Keratinocyte (primary cell): ENCODE measurements at regions not wholly inside any gene's neighbourhood (a gene's known extent, or its start where the extent isn't known, plus 50 kb on each side); places are given as distances from the start of the nearest gene placed in this dataset.

ENCODE experiments used
- DNase-seq: peaks from one replicate; pipeline ENCODE4 v3.0.0-alpha.2; 2011; ENCODE audit warnings: low read depth, missing footprints, low spot score
- FAIRE-seq: peaks from 2 replicates; lab custom pipeline; 2011; peaks lifted over from hg19 to GRCh38; lab: Jason Lieb, UNC
- H2AFZ ChIP-seq: 2 replicates; pipeline ENCODE4 v1.6.0; 2012; ENCODE audit warnings: low read length, control low read depth, inconsistent platforms; ENCODE audit not compliant: control insufficient read depth
- H3K27ac ChIP-seq: 2 replicates; pipeline ENCODE4 v1.5.1; 2011; ENCODE audit warnings: low read length; ENCODE audit not compliant: control insufficient read depth, insufficient read depth
- H3K27me3 ChIP-seq: 3 replicates; pipeline ENCODE4 v1.6.0; 2011; ENCODE audit warnings: low read length; ENCODE audit not compliant: control insufficient read depth, insufficient read depth; ENCODE audit errors: extremely low read depth
- H3K36me3 ChIP-seq, 2 experiments: 2 replicates in 1 of 2; 3 replicates in 1 of 2; pipeline ENCODE4 v1.5.1; 2011; ENCODE audit warnings: low read length in 2 of 2, mild to moderate bottlenecking in 1 of 2; ENCODE audit not compliant: control insufficient read depth in 2 of 2, insufficient read depth in 2 of 2; ENCODE audit errors: extremely low read depth in 1 of 2
- H3K4me1 ChIP-seq: 3 replicates; pipeline ENCODE4 v1.5.1; 2011; ENCODE audit warnings: low read length; ENCODE audit not compliant: control insufficient read depth, insufficient read depth; ENCODE audit errors: extremely low read depth
- H3K4me2 ChIP-seq: 3 replicates; pipeline ENCODE4 v1.6.0; 2011; ENCODE audit warnings: low read depth, low read length; ENCODE audit not compliant: control insufficient read depth, insufficient read depth; ENCODE audit errors: extremely low read depth
- H3K4me3 ChIP-seq, 3 experiments: fragments of 200-600 bp in 1 of 3; sonication (generic) in 1 of 3; 2 replicates in 2 of 3; 3 replicates in 1 of 3; pipeline ENCODE4 v1.5.1; 2011 to 2016; ENCODE audit warnings: low read length in 3 of 3, mild to moderate bottlenecking in 3 of 3, control low read depth in 2 of 3, inconsistent platforms in 1 of 3, low read depth in 1 of 3, mixed read lengths in 1 of 3, mixed run types in 1 of 3, moderate library complexity in 1 of 3; ENCODE audit not compliant: control insufficient read depth in 2 of 3, insufficient read depth in 2 of 3; ENCODE audit errors: extremely low read depth in 1 of 3
- H3K79me2 ChIP-seq: 2 replicates; pipeline ENCODE4 v1.6.0; 2012; ENCODE audit warnings: low read length; ENCODE audit not compliant: control insufficient read depth, insufficient read depth
- H3K9ac ChIP-seq: 3 replicates; pipeline ENCODE4 v1.6.0; 2011; ENCODE audit warnings: low read length; ENCODE audit not compliant: control insufficient read depth, insufficient read depth; ENCODE audit errors: extremely low read depth
- H3K9me1 ChIP-seq: 3 replicates; pipeline ENCODE4 v1.6.0; 2011; ENCODE audit warnings: low read length; ENCODE audit not compliant: control insufficient read depth, insufficient read depth; ENCODE audit errors: extremely low read depth
- H3K9me3 ChIP-seq: 2 replicates; pipeline ENCODE4 v1.5.1; 2012; ENCODE audit warnings: low read depth, low read length; ENCODE audit not compliant: control insufficient read depth
- H4K20me1 ChIP-seq: 3 replicates; pipeline ENCODE4 v1.6.0; 2011; ENCODE audit warnings: low read length; ENCODE audit not compliant: control insufficient read depth, insufficient read depth; ENCODE audit errors: extremely low read depth
- CTCF ChIP-seq, 3 experiments: IDR thresholded peaks in 1 of 3; conservative IDR thresholded peaks in 1 of 3; optimal IDR thresholded peaks in 1 of 3; 2 replicates in 2 of 3; 3 replicates in 1 of 3; pipeline versions ENCODE3 to v1.5.1; 2011; ENCODE audit warnings: low read length in 3 of 3, mild to moderate bottlenecking in 3 of 3, moderate library complexity in 2 of 3, control low read depth in 1 of 3, inconsistent platforms in 1 of 3; ENCODE audit not compliant: insufficient read depth in 2 of 3; ENCODE audit errors: extremely low read depth in 1 of 3
- EZH2 ChIP-seq: IDR thresholded peaks from one replicate; pipeline ENCODE4 v1.6.1; 2012; ENCODE audit warnings: inconsistent platforms, mild to moderate bottlenecking, low read length, moderate library complexity
- dilution Hi-C: fragments of 300-500 bp; cut with MboI; formaldehyde crosslinking; loops from one replicate; pipeline ENCODE4 v1.7.0; 2020; ENCODE audit warnings: low sequenced_read_pairs; ENCODE audit not compliant: extremely low pct_ligation_motif_present

GRCh38 chr13:85665286-85665685 is 133.9 kb downstream of the SLITRK6 start:
- no peak overlapping the region for H3K27ac ChIP-seq

GRCh38 chr13:85663856-85664255 is 135.4 kb downstream of the SLITRK6 start:
- H3K79me2 ChIP-seq: no peaks in the 10 kb centered on the region
- no peak overlapping the region for H3K4me2 ChIP-seq
- H3K9ac ChIP-seq: no peak overlapping the region
- DNase-seq (no peak), FAIRE-seq (no peak)
- no peaks in the 10 kb centered on the region for H3K9me1 ChIP-seq
- no peaks in the 10 kb centered on the region for H3K36me3 ChIP-seq
- peaks cover 7% of the 10 kb centered on the region for H3K4me1 ChIP-seq
- TF ChIP-seq EZH2 (no peak), CTCF (optimal IDR thresholded peaks at IDR 0.05 in 1 of 3, IDR thresholded peaks at IDR 0.05 in 1 of 3, conservative IDR thresholded peaks at IDR 0.05 in 1 of 3; ENCODE audit: extremely low read depth in 1 of 3, insufficient read depth in 2 of 3, low read length in 3 of 3) (no peak)
- H3K4me3 ChIP-seq: no peak overlapping the region
- no peaks in the 10 kb centered on the region for H4K20me1 ChIP-seq
- no peaks in the 10 kb centered on the region for H3K27me3 ChIP-seq
- H3K9me3 ChIP-seq: peaks cover 1% of the 10 kb centered on the region
- H3K27ac ChIP-seq: no peak overlapping the region
- dilution Hi-C loops: no loop called here
- H2AFZ ChIP-seq: no peak overlapping the region

More at GRCh38 chr13:85665286-85665685, 133.9 kb downstream of the SLITRK6 start:
- no peaks in the 10 kb centered on the region for H3K79me2 ChIP-seq
- no peaks in the 10 kb centered on the region for H3K27me3 ChIP-seq
- dilution Hi-C loops: no loop called here
- no peaks in the 10 kb centered on the region for H3K4me1 ChIP-seq
- no peak overlapping the region for H3K4me2 ChIP-seq
- no peaks in the 10 kb centered on the region for H3K36me3 ChIP-seq
- H4K20me1 ChIP-seq: no peaks in the 10 kb centered on the region
- H2AFZ ChIP-seq: no peak overlapping the region
- TF ChIP-seq EZH2 (no peak), CTCF (optimal IDR thresholded peaks at IDR 0.05 in 1 of 3, IDR thresholded peaks at IDR 0.05 in 1 of 3, conservative IDR thresholded peaks at IDR 0.05 in 1 of 3; ENCODE audit: extremely low read depth in 1 of 3, insufficient read depth in 2 of 3, low read length in 3 of 3) (no peak)
- DNase-seq (no peak), FAIRE-seq (no peak)
- no peak overlapping the region for H3K9ac ChIP-seq
- H3K9me3 ChIP-seq: peaks cover 1% of the 10 kb centered on the region
- H3K9me1 ChIP-seq: no peaks in the 10 kb centered on the region
- H3K4me3 ChIP-seq: no peak overlapping the region
